COLO668 (cell line): ENCODE measurements at regions not wholly inside any gene's neighbourhood (a gene's known extent, or its start where the extent isn't known, plus 50 kb on each side); places are given as distances from the start of the nearest gene placed in this dataset.

Experiments used
- DNase-seq: peaks from one replicate; lab custom pipeline; 2025; ENCODE audit not compliant: unreplicated experiment; lab: John Stamatoyannopoulos, UW

GRCh38 chr11:15726221-15726746, 611.6 kb downstream of the INSC start:
- DNase-seq, result no peak

- DNase-seq, result no peak
Measured at GRCh38 chr11:15726893-15727519, 612.3 kb downstream of the INSC start.

GRCh38 chr11:15727520-15727914, 612.8 kb downstream of the INSC start:
- no peak for DNase-seq

DNA sequence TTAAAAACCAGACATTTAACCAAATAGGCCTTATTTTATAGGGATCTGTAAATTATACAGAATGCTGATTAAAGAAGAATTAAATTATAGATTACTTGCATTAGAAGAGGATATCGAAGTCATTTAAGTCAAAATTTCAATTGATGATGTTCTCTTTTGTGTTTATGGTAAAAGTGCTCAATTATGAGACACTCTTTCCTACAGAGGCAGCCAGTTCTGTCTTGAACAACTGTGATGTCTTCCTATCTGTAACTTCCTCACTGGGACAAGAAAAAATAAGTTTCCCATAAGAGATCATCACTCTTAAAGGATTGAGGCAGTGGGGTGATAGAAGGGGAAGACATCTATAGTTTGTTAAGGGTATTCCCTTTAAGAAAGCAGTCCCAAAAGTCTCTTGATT, 613.5 kb downstream of the INSC start:
- no peak for DNase-seq

- DNase-seq, result no peak
Measured at GRCh38 chr11:15730263-15730994, 615.7 kb downstream of the INSC start.

GRCh38 chr11:15730995-15731385, 616.3 kb downstream of the INSC start:
- no peak for DNase-seq

- DNase-seq, result no peak
Measured at GRCh38 chr11:15735706-15736105, 620.6 kb downstream of the SOX6 start.

- DNase-seq, result no peak
Measured at GRCh38 chr11:15737320-15737719, 619.0 kb downstream of the SOX6 start.

- DNase-seq, result no peak
Measured at GRCh38 chr11:15738931-15739330, 617.4 kb downstream of the SOX6 start.

DNA sequence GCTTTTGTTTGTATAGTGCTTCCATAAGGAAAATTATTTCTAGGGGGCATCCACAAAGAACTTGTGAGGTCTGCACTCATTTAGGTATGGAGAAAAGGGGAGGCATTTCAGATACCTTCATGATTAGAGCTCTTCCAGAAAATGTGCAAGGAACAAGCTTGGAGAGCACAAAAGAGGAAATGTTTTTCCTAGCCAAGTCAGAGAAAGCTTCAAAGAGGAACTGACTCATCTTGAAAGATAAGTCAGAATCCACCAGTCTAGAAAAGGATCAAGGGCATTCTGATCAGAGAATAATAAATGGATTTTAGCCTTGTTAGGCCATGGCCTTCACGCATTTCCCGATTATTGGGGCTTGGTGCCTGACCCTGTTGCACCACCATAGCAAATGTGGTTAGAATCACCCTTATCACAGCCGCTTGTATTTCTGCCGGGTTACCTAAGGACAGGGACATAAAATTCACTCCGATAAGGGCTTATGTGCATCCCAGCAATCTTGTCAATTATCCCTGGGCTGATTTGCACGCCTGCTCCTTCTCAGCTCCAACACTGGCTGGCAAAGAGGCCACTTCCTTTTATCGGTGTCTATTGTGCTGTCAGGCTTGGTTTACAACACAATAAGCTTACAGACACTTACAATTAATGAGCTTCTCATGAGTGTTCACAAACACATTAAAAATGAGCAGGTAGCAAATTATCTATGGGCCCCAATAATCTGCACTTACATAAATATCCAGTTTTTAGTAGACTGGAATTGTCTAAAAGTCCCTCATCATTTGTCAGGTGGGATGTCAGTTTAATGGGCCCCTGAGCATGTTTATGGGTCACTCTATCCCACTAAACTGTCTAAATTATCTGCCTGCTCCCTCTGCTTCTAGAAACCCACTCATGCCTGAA, 613.5 kb downstream of the SOX6 start:
- no peak for DNase-seq

- no peak for DNase-seq
Measured at GRCh38 chr11:15744693-15745092, 611.7 kb downstream of the SOX6 start.

- no peak for DNase-seq
Measured at GRCh38 chr11:15745266-15745665, 611.1 kb downstream of the SOX6 start.

DNA sequence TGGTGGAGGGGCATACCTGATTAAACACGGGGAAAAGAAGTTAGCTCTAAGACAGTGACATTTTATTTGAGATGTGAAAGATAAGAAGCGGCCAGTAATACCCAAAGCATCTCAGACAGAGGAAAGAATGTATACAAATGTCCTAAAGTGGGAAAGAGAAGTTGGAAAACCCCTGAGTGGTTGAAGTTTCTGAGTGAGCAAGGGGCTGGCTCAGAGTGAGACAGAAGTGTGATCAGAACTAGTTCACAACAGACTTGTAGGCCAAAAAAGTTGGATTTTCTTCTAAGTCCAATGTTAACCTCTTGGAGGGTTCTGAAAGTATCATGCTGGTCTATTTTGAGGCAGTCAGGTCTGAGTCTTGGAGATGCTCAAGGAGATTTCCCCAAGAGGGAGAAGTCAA, 608.7 kb downstream of the SOX6 start:
- no peak for DNase-seq

DNA sequence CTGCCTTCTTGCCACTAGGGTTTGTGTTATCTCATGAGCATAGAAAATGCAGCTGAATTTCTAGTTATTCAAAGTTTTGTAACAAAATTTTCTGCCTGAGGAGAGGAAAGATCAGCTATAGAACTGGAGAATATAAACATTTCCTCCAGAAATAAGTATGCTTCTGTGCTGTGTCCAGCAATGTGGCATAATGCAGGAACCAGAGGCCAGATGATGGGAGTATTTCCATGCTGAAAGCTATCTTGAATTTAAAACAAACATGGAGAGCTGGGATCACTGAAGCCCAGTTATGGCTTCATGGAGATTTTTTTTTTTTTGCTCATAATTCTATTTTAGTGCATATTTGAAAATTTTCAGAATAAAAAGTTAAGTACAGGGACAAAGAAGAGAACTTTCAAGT, 608.2 kb downstream of the SOX6 start:
- no peak for DNase-seq

GRCh38 chr11:15748741-15749140, 607.6 kb downstream of the SOX6 start:
- no peak for DNase-seq

GRCh38 chr11:15750535-15751308, 605.6 kb downstream of the SOX6 start:
- DNase-seq, result no peak

GRCh38 chr11:15754221-15754620, 602.1 kb downstream of the SOX6 start:
- no peak for DNase-seq

DNA sequence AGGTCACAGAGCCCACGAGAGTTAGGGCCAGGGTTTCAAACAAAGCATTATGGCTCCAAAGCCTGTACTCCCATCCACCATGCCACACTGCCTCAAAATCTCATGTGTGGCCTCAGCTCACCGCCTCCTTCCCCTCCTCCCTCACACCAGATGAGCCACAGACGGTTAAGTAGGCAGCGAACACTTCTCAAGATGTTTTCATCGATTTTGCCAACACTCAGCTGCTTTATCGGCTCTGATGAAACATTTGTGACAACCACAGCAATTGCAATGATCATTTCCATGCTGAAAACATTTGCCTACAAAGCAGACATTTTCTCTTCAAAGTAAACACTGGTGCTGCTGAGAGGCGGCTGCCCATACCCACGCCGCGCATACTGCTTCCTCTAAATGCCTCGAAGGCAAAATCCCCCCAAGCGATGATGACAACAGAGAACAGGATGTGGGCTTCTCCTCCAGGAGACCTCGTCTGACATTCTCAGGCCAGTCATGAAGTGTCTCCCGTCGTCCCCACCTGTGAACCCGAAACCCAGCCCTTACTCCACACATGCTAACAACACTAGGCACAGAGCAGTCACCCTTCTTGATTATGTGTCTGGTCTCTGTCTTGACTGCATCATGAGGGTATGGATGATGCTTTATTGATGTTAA, 599.2 kb downstream of the SOX6 start:
- no peak for DNase-seq

- DNase-seq, result no peak
Measured at GRCh38 chr11:15758857-15759465, 597.4 kb downstream of the SOX6 start.

GRCh38 chr11:15761235-15761634, 595.1 kb downstream of the SOX6 start:
- no peak for DNase-seq
